Panc1 (cell line): ENCODE measurements at regions not wholly inside any gene's neighbourhood (a gene's known extent, or its start where the extent isn't known, plus 50 kb on each side); places are given as distances from the start of the nearest gene placed in this dataset.

Experiments used
- ATAC-seq: fragments of 200-7000 bp; cut with Tn5 transposase; 2 replicates; pipeline ENCODE4 v1.9.1; 2020; ENCODE audit warnings: mild to moderate bottlenecking, moderate library complexity
- BruUV-seq: library from RNA; stranded (reverse); fragments of 400-500 nt; replicated peaks from 2 replicates; lab custom pipeline; 2021; lab: Mats Ljungman, UMichigan
- CTCF ChIA-PET: fragments of 300-600 bp; sonication (Branson Sonifier 250); formaldehyde crosslinking; loops from one replicate; lab custom pipeline; 2022; ENCODE audit warnings: antibody characterized with exemption; lab: Charles Lee
- POLR2A ChIA-PET: fragments of 300-600 bp; sonication (Branson Sonifier 250); formaldehyde crosslinking; loops from one replicate; lab custom pipeline; 2022; ENCODE audit warnings: antibody characterized with exemption; lab: Charles Lee
- DNase-seq: peaks from one replicate; pipeline ENCODE4 v3.0.0-alpha.2; 2010; ENCODE audit warnings: low read depth, low spot score
- H3K27ac ChIP-seq: 2 replicates; pipeline ENCODE4 v1.5.1; 2011; ENCODE audit warnings: mild to moderate bottlenecking, low read length, inconsistent platforms
- H3K27me3 ChIP-seq: fragments of 200-500 bp; sonication (Bioruptor generic); 2 replicates; pipeline ENCODE4 v1.6.0; 2014; ENCODE audit warnings: low read length, inconsistent platforms; ENCODE audit not compliant: control insufficient read depth, insufficient read depth
- H3K36me3 ChIP-seq: fragments of 200-500 bp; sonication (Bioruptor generic); 2 replicates; pipeline ENCODE4 v1.5.1; 2014; ENCODE audit warnings: inconsistent platforms, mild to moderate bottlenecking, low read length, moderate library complexity; ENCODE audit not compliant: control insufficient read depth, insufficient read depth
- H3K4me1 ChIP-seq: 2 replicates; pipeline ENCODE4 v1.5.1; 2011; ENCODE audit warnings: inconsistent platforms, mild to moderate bottlenecking, low read length, moderate library complexity; ENCODE audit not compliant: control insufficient read depth, insufficient read depth
- H3K4me3 ChIP-seq, 2 experiments: 2 replicates each; pipeline ENCODE4 v1.5.1; 2011 to 2012; ENCODE audit warnings: low read depth in 2 of 2, low read length in 2 of 2, mild to moderate bottlenecking in 2 of 2, inconsistent platforms in 1 of 2, moderate library complexity in 1 of 2
- H3K9me3 ChIP-seq: fragments of 200-500 bp; sonication (Bioruptor generic); 2 replicates; pipeline ENCODE4 v1.5.1; 2014; ENCODE audit warnings: low read depth, mild to moderate bottlenecking, inconsistent platforms, low read length, moderate library complexity; ENCODE audit not compliant: control insufficient read depth, insufficient read depth
- CTCF ChIP-seq: fragments of 450-650 bp; IDR thresholded peaks from 2 replicates; pipeline ENCODE4 v1.5.1; 2017; ENCODE audit warnings: mild to moderate bottlenecking
- POLR2AphosphoS5 ChIP-seq: IDR thresholded peaks from 2 replicates; pipeline ENCODE4 v1.6.1; 2012; ENCODE audit warnings: mild to moderate bottlenecking, low read depth, low read length, moderate library complexity
- REST ChIP-seq, 2 experiments: IDR thresholded peaks; 2 replicates each; pipeline ENCODE4 v1.6.1; 2011 to 2012; ENCODE audit warnings: low read depth in 2 of 2, control low read depth in 1 of 2, low read length in 1 of 2, mild to moderate bottlenecking in 1 of 2, moderate library complexity in 1 of 2; ENCODE audit not compliant: insufficient read depth in 1 of 2
- SIN3A ChIP-seq: IDR thresholded peaks from 2 replicates; pipeline ENCODE4 v1.6.1; 2012; ENCODE audit warnings: low read depth, mild to moderate bottlenecking, low read length, moderate library complexity, borderline replicate concordance; ENCODE audit not compliant: insufficient read depth
- TCF7L2 ChIP-seq: IDR thresholded peaks from 2 replicates; pipeline ENCODE4 v1.6.1; 2011; ENCODE audit warnings: mild to moderate bottlenecking, low read depth, low read length, inconsistent platforms
- in situ Hi-C: cut with HindIII; loops from 2 replicates; pipeline ENCODE4 v1.10.0; 2016; ENCODE audit warnings: low sequenced_read_pairs, low pct_unique_long_range_greater_than_20kb
- intact Hi-C: fragments of 100-400 bp; cut with micrococcal nuclease; formaldehyde crosslinking; loops from one replicate; pipeline ENCODE4 v1.10.0; 2022; ENCODE audit not compliant: unreplicated experiment

GRCh38 chr1:58401991-58402390 is 144.5 kb downstream of the OMA1 start:
- DNase-seq (no peak), ATAC-seq (no peak)
- CTCF ChIA-PET: no interaction called here
- in situ Hi-C loops (no loop called here), intact Hi-C loops (no loop called here)
- POLR2A ChIA-PET: no interaction called here
- H3K4me1 ChIP-seq: no peaks in the 10 kb centered on the region; the same call in 1 of the 2 replicates
- H3K27me3 ChIP-seq: no peaks in the 10 kb centered on the region
- H3K4me3 ChIP-seq: no peak overlapping the region
- H3K27ac ChIP-seq: no peak overlapping the region
- TF ChIP-seq POLR2AphosphoS5 (no peak), TCF7L2 (no peak), REST (IDR thresholded peaks at IDR 0.05; ENCODE audit: insufficient read depth in 1 of 2, low read depth in 2 of 2, low read length in 1 of 2) (no peak)
- H3K36me3 ChIP-seq: no peaks in the 10 kb centered on the region
- no peaks in the 10 kb centered on the region for H3K9me3 ChIP-seq
- BruUV-seq: no TSS peak

- TF ChIP-seq TCF7L2: no peak
- intact Hi-C loops: no loop called here
- ChIA-PET POLR2A (no interaction called here), CTCF (no interaction called here)
- no TSS peak for BruUV-seq
- H3K27ac ChIP-seq: no peak overlapping the region
- DNase-seq: no peak
- no peaks in the 10 kb centered on the region for H3K9me3 ChIP-seq
- peaks cover 9% of the 10 kb centered on the region for H3K4me1 ChIP-seq
- no peaks in the 10 kb centered on the region for H3K36me3 ChIP-seq
- in situ Hi-C loops: no loop called here
- H3K27me3 ChIP-seq: no peaks in the 10 kb centered on the region
- no peak overlapping the region for H3K4me3 ChIP-seq
- no peak for ATAC-seq
Measured at GRCh38 chr1:58399176-58399575, 147.3 kb downstream of the OMA1 start.

GRCh38 chr1:58398714-58399113 is 147.8 kb downstream of the OMA1 start:
- H3K36me3 ChIP-seq: no peaks in the 10 kb centered on the region
- CTCF ChIA-PET: no interaction called here
- intact Hi-C loops: no loop called here
- DNase-seq: no peak
- TF ChIP-seq SIN3A: no peak
- no peak for TF ChIP-seq POLR2AphosphoS5
- no peak for TF ChIP-seq CTCF
- peaks cover 9% of the 10 kb centered on the region for H3K4me1 ChIP-seq
- in situ Hi-C loops: no loop called here
- H3K4me3 ChIP-seq: no peak overlapping the region
- H3K27ac ChIP-seq: no peak overlapping the region
- H3K9me3 ChIP-seq: no peaks in the 10 kb centered on the region
- BruUV-seq: no TSS peak
- no peak for ATAC-seq
- POLR2A ChIA-PET: no interaction called here
- no peaks in the 10 kb centered on the region for H3K27me3 ChIP-seq
